ENCODE measurements at regions not wholly inside any gene's neighbourhood (a gene's known extent, or its start where the extent isn't known, plus 50 kb on each side); places are given as distances from the start of the nearest gene placed in this dataset.
"Not testable (repeated sequence)": the region's sequence is repeated elsewhere in the genome, so short reads cannot be mapped to it uniquely, and the experiment has no call there.

- DNase-seq (ENCODE audit: low read depth in 3 of 3): no peak
These were observed 561.8 kb upstream of the TUSC1 start for GRCh38 chr9:26240020-26240419.

- DNase-seq (ENCODE audit: low read depth in 3 of 3): no peak
These were observed 559.0 kb upstream of the TUSC1 start for GRCh38 chr9:26237256-26237655.

GRCh38 chr9:26234865-26235264 is 556.6 kb upstream of the TUSC1 start:
- no peak for DNase-seq (ENCODE audit: low read depth in 3 of 3)

DNA sequence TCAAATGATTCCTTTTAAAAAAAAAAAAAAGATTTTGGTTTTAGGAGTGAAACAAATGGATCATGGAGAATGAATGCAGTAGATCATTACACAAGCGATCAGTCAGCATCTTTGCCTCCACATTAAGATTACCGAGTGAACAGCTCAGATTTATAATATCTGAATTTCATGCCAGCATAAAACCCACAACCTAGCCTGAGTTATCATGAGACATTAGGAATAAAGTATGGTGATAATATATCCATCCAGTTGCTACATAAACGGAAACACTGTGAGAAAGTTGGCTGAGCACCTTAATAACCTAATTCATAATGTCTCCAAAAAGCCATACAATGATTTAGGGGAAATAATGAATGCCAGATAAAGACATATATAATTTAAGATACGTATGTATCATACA is 553.1 kb upstream of the TUSC1 start:
- no peak for DNase-seq (ENCODE audit: low read depth in 3 of 3)

GRCh38 chr9:26229324-26230054 is 551.2 kb upstream of the TUSC1 start:
- no peak for DNase-seq (ENCODE audit: low read depth in 3 of 3)

DNA sequence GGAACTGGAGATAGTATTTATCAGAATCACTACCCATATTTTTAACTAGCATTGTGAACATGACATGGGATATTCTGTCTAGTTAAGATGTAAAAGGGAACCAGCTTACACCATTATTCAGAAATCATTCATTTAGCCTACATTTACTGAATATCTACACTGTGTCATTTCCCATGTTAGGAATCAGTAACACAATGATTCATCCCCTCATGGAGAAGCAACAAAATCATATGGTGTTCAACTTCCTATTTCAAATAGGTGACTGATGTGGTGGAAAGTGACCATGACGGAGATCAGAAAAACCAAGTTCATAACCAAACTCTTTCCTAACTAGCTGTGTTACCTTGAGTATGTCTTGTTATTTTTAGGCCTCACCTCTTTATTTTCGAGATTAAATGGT is 550.0 kb upstream of the TUSC1 start:
- DNase-seq (ENCODE audit: low read depth in 3 of 3): no peak

- no peak for DNase-seq (ENCODE audit: low read depth in 3 of 3)
These were observed 543.0 kb upstream of the TUSC1 start for GRCh38 chr9:26221290-26221689.

DNA sequence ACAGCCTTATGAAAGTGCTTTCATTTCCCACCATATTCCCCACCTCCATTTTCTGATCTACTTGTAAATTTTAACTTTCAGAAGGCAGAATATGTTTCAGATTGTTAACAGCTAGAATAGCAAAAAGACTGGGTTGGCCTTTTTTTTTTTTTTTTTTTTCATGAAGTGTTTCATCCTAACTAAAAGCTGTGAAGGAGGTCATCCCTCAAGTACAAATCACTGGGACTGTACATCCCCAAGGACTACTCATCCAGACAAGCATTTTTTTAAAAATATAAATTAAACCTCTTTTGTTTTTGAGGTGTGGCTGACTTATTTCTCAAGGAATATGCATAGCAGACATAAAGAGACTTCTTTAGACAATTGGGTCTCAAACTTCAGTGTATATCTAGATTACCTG is 542.1 kb upstream of the TUSC1 start:
- DNase-seq (ENCODE audit: low read depth in 3 of 3): no peak

DNA sequence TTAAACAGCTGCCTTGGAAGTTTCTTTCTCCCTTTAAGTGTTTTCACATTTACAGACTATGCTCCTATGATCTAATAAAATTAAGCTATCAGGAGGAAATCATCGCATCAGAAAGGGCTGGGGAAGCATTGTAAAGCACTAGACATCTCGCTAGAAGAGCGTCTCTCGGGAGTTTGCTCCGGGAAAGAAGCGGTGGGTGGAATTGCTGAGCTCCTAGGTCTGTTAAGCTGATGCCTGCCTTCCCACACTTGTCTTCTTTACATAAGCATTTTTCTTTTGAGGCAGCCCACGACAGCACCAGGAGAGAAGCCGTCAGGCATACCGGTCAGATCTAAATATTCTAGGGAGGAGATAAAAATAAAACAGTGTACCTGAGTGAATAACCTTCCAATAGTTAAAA is 541.7 kb upstream of the TUSC1 start:
- DNase-seq (ENCODE audit: low read depth in 3 of 3): no peak

DNA sequence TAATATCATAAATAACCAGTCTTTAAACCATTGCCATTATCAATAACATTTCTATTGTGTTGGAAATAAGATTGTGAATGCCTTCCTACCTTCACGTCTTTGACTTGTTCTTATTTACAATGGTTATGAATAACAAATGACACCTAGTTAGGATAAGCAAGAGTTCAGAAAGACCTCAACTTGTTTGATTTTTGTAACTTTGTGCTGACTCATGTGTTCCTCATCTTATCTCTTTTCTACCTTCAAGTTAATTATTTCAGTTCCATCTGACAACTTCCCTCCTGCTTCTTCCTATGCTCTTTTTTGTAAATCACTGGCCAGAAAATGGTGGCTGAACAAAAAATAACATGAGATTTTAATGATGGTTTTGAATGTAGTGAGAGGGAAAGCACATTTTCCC is 538.5 kb upstream of the TUSC1 start:
- no peak for DNase-seq (ENCODE audit: low read depth in 3 of 3)

DNA sequence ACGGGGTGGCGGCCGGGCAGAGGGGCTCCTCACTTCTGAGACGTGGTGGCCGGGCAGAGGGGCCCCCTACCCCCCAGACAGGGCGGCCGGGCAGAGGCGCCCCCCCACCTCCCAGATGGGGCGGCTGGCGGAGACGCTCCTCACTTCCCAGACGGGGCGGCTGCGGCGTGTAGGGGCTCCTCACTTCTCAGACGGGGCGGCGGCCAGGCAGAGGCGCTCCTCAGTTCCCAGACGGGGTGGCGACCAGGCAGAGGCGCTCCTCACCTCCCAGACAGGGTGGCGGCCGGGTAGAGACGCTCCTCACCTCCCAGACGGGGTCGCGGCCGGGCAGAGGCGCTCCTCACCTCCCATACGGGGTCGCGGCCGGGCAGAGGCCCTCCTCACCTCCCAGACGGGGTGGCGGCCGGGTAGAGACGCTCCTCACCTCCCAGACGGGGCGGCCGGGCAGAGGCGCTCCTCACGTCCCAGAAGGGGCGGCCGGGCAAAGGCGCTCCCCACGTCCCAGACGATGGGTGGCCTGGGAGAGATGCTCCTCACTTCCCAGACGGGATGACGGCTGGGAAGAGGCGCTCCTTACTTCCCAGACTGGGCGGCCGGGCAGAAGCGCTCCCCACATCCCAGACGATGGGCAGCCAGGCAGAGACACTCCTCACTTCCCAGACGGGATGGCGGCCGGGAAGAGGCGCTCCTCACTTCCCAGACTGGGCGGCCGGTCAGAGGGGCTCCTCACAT is 536.6 kb upstream of the TUSC1 start:
- not testable (repeated sequence) for DNase-seq (ENCODE audit: low read depth in 3 of 3)

- DNase-seq (ENCODE audit: low read depth in 3 of 3): no peak
These were observed 532.2 kb upstream of the TUSC1 start for GRCh38 chr9:26210338-26210851.

DNA sequence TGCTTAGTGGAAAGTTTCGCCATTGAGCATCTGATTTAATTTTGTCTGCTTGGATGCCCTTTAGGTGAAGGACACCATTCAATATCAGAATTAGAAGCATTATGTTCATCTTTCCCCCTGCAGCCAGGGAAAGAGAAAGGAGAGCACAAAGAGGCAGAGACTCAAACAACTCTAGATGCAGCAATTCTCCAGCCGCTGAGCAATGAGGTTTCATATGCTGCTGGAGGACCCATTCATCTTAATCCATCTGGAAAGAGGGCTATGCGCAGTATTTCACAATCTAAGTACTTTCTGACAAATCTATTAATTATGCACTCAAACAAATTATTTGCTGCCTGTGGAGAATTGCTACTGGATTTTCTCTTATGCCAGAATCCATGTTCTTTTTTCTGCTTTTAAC is 527.0 kb upstream of the TUSC1 start:
- DNase-seq (ENCODE audit: low read depth in 3 of 3): no peak

DNA sequence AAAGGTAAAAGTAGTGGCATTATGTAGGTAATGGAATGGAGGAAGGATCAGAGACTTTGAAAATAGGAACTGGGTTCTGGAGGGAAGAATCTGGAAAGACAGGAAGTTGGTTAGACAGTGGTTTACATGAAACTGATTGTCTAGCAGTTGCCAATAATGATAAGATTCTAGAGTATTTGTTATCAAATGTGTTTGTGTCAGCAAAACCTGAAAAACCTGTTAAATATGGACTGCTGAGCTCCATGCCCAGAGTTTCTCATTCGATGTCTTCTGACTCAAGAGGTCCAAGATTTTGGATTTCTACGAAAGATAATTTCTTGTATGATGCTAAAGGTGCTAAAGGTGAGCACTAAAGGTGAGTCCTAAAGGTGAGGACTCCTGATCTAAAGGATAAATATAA is 515.0 kb upstream of the TUSC1 start:
- no peak for DNase-seq (ENCODE audit: low read depth in 3 of 3)

DNA sequence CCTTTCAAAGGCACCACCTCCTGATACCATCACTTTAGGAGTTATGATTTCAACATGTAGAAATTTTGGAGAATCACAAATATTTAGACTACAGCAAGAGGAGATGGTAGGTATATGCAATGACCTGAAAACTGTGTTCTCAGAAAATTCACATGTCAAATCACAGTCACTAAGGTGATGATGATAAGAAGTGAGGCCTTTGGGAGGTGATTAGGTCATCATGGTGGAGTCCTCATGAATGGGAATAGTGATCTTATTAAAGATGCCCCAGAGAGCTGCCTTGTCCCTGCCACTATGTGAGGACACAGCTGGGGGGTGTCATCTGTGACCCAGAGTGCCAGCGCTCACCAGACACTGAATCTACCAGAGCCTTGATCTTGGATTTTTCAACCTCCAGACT is 513.5 kb upstream of the TUSC1 start:
- no peak for DNase-seq (ENCODE audit: low read depth in 3 of 3)

GRCh38 chr9:26181836-26182235 is 503.6 kb upstream of the TUSC1 start:
- no peak for DNase-seq (ENCODE audit: low read depth in 3 of 3)

- no peak for DNase-seq (ENCODE audit: low read depth in 3 of 3)
These were observed 498.4 kb upstream of the TUSC1 start for GRCh38 chr9:26176628-26177027.

DNA sequence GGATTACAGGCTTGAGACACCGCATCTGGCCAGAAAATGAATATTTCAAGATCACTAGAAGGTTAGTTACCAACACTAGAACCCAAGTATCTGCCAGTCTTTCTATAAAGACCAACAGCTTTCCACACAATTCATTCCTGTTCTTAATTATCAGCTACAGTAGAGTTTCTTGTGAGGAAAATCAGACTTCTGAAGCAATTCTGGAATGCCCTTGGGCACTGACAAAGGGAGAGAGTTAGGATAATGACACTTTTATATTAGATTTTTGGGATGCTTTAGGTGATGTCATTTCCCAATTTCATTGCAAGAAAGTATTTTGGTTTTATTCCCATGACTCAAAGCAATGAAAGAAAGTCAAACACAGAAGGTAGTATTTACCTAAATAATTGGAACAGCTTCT is 497.0 kb upstream of the TUSC1 start:
- DNase-seq (ENCODE audit: low read depth in 3 of 3): no peak

DNA sequence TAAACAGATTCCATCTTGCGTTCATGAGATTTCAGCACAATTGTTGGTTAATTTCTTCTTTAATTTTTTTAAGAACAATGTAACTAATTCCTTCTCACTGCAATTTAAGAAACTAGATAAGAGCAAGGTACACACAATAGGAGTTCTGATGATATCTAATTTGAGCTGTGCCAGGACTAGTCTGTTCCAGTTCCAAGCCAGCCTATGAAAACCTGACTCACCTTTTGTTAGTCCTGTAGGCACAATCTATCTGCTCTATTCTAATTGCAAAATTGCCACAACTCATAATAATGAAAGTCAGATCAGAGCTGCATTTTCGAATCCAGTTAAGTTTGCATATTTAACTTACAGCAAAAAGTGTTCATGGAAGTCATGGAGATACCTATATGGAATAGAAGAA is 494.1 kb upstream of the TUSC1 start:
- no peak for DNase-seq (ENCODE audit: low read depth in 3 of 3)

GRCh38 chr9:26171691-26172090 is 493.4 kb upstream of the TUSC1 start:
- no peak for DNase-seq (ENCODE audit: low read depth in 3 of 3)

- no peak for DNase-seq (ENCODE audit: low read depth in 3 of 3)
These were observed 491.9 kb upstream of the TUSC1 start for GRCh38 chr9:26170190-26170589.

DNA sequence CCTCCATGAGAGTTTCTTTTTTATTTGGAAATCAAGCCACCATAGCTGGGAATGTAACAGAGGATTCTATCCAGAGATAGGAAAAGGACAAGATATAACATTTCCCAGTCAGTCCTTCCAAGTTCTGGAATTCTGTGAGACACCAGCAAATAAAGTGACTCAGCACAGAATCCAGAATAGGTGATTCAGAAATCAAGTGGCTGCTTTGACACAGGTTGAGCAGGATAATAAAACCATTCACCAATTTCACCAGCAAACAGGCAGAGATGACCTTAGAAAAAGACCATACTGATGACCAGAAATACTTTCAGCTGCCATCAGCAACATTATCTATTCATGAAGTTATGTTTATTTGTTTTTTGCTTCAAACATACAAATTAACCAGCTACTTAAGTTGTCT is 491.5 kb upstream of the TUSC1 start:
- DNase-seq (ENCODE audit: low read depth in 3 of 3): no peak

GRCh38 chr9:26166537-26166936 is 488.3 kb upstream of the TUSC1 start:
- no peak for DNase-seq (ENCODE audit: low read depth in 3 of 3)
